ENCODE measurements at regions not wholly inside any gene's neighbourhood (a gene's known extent, or its start where the extent isn't known, plus 50 kb on each side); places are given as distances from the start of the nearest gene placed in this dataset.
"Not testable (repeated sequence)": the region's sequence is repeated elsewhere in the genome, so short reads cannot be mapped to it uniquely, and the experiment has no call there.

- H3K4me2 ChIP-seq (ENCODE audit: insufficient read depth, insufficient read length, low read length); H3K23ac ChIP-seq (ENCODE audit: insufficient read length, low read depth, low read length); H3K4me3 Mint-ChIP-seq; H3K79me1 ChIP-seq (ENCODE audit: insufficient read depth, low read depth, low read length, poor library complexity, severe bottlenecking); H3K79me2 ChIP-seq (ENCODE audit: insufficient read depth, low read length); H2BK20ac ChIP-seq (ENCODE audit: low read depth, low read length, poor library complexity, severe bottlenecking); H3K56ac ChIP-seq (ENCODE audit: insufficient read length, low read depth, low read length); H3K9me3 Mint-ChIP-seq; H3K27me3 ChIP-seq (ENCODE audit: insufficient read depth, low read length); H3K14ac ChIP-seq (ENCODE audit: insufficient read depth, low read length); H3K9ac ChIP-seq (ENCODE audit: extremely low read depth, insufficient read length, low read length); H4K8ac ChIP-seq (replicated peaks; ENCODE audit: insufficient read length, low read depth, low read length); H4K20me1 ChIP-seq (ENCODE audit: control insufficient read depth, insufficient read depth, insufficient read length); H2AK5ac ChIP-seq (ENCODE audit: insufficient read length, low read length); H3K36me3 Mint-ChIP-seq (ENCODE audit: insufficient read depth in 1 of 3, low read depth in 3 of 3); H3K4ac ChIP-seq (ENCODE audit: low read depth, low read length); H2BK5ac ChIP-seq (ENCODE audit: insufficient read length, low read length); H3K4me1 Mint-ChIP-seq; H3K23me2 ChIP-seq (ENCODE audit: insufficient read length, low read depth, low read length, poor library complexity, severe bottlenecking); H3T11ph ChIP-seq (ENCODE audit: low read length); H2BK12ac ChIP-seq (ENCODE audit: insufficient read length, low read depth, low read length); H2BK120ac ChIP-seq (ENCODE audit: low read depth, low read length, poor library complexity, severe bottlenecking); H2BK15ac ChIP-seq (ENCODE audit: low read depth, low read length); H3K27me3 Mint-ChIP-seq (ENCODE audit: low read depth); H4K5ac ChIP-seq (ENCODE audit: insufficient read length, low read depth, low read length); H3K27ac Mint-ChIP-seq; H4K91ac ChIP-seq (ENCODE audit: insufficient read length, low read depth, low read length); H3K18ac ChIP-seq (ENCODE audit: insufficient read length, low read depth, low read length); H3K27ac ChIP-seq (ENCODE audit: insufficient read length, low read depth, low read length); H3K4me1 ChIP-seq (ENCODE audit: insufficient read depth, low read length); H3K9me3 ChIP-seq (ENCODE audit: control insufficient read depth, low read depth, low read length); H2AFZ ChIP-seq (ENCODE audit: low read length): not testable (repeated sequence)
- WGBS (ENCODE audit: extremely low coverage, insufficient read length, low lambda C conversion rate), result no CpG with 5 or more reads among the region's 6 CpGs
- peak; percentile 31 for DNase-seq
Observed at GRCh38 chr3:137896842-137897241, 113.1 kb upstream of the CLDN18 start.

Measured in H9 (cell line).